ENCODE measurements at regions not wholly inside any gene's neighbourhood (a gene's known extent, or its start where the extent isn't known, plus 50 kb on each side); places are given as distances from the start of the nearest gene placed in this dataset.
A peak's percentile ranks its signal among the peaks of the same experiment; 100 is the strongest.

- Histone ChIP-seq H3K79me2 (ENCODE audit: insufficient read depth, low read length) (no peaks in the 10 kb centered on the region), H3K4ac (ENCODE audit: low read depth, low read length) (no peak overlapping the region), H2BK12ac (ENCODE audit: insufficient read length, low read depth, low read length) (no peak overlapping the region), H3K14ac (ENCODE audit: insufficient read depth, low read length) (no peak overlapping the region), H3K4me2 (ENCODE audit: insufficient read depth, insufficient read length, low read length) (no peak overlapping the region), H3K23me2 (ENCODE audit: insufficient read length, low read depth, low read length, poor library complexity, severe bottlenecking) (no peaks in the 10 kb centered on the region), H4K8ac (replicated peaks; ENCODE audit: insufficient read length, low read depth, low read length) (no peak overlapping the region), H4K91ac (ENCODE audit: insufficient read length, low read depth, low read length) (no peak overlapping the region), H3K79me1 (ENCODE audit: insufficient read depth, low read depth, low read length, poor library complexity, severe bottlenecking) (no peaks in the 10 kb centered on the region), H3K27me3 (ENCODE audit: insufficient read depth, low read length) (no peaks in the 10 kb centered on the region), H4K5ac (ENCODE audit: insufficient read length, low read depth, low read length) (no peak overlapping the region), H3K18ac (ENCODE audit: insufficient read length, low read depth, low read length) (no peak overlapping the region), H3K4me1 (ENCODE audit: insufficient read depth, low read length) (no peaks in the 10 kb centered on the region), H3K9me3 (ENCODE audit: control insufficient read depth, low read depth, low read length) (no peaks in the 10 kb centered on the region), H3K56ac (ENCODE audit: insufficient read length, low read depth, low read length) (no peak overlapping the region), H3K9ac (ENCODE audit: extremely low read depth, insufficient read length, low read length) (no peak overlapping the region), H2BK120ac (ENCODE audit: low read depth, low read length, poor library complexity, severe bottlenecking) (no peak overlapping the region), H2BK5ac (ENCODE audit: insufficient read length, low read length) (no peak overlapping the region), H3T11ph (ENCODE audit: low read length) (no peak overlapping the region), H3K27ac (ENCODE audit: insufficient read length, low read depth, low read length) (no peak overlapping the region), H3K23ac (ENCODE audit: insufficient read length, low read depth, low read length) (no peak overlapping the region), H2AFZ (ENCODE audit: low read length) (no peak overlapping the region), H2AK5ac (ENCODE audit: insufficient read length, low read length) (no peak overlapping the region), H4K20me1 (ENCODE audit: control insufficient read depth, insufficient read depth, insufficient read length) (no peaks in the 10 kb centered on the region), H2BK15ac (ENCODE audit: low read depth, low read length) (no peak overlapping the region), H2BK20ac (ENCODE audit: low read depth, low read length, poor library complexity, severe bottlenecking) (no peak overlapping the region)
- Mint-ChIP-seq H3K36me3 (ENCODE audit: insufficient read depth in 1 of 3, low read depth in 3 of 3) (peaks cover 0 to 5% (median 4%) of the 10 kb centered on the region in 3 experiments; a peak in 3 of 7 replicates), H3K4me3 (no peak overlapping the region), H3K27me3 (ENCODE audit: low read depth) (no peaks in the 10 kb centered on the region), H3K9me3 (peaks cover 2 to 3% of the 10 kb centered on the region in 2 experiments; a peak in 3 of 5 replicates), H3K27ac (peak overlapping the region in 2 of 3 experiments; percentile 29 to 53; a peak in 4 of 7 replicates), H3K4me1 (peaks cover 23 to 32% of the 10 kb centered on the region in 2 experiments)
- no CpG with 5 or more reads among the region's 9 CpGs for WGBS (ENCODE audit: extremely low coverage, insufficient read length, low lambda C conversion rate)
- no peak for TF ChIP-seq CTCF (conservative IDR thresholded peaks at IDR 0.05)
- DNase-seq, result no peak
Measured at GRCh38 chr10:29703271-29703670, 68.5 kb upstream of the SVIL start.
